Loucy (cell line): ENCODE measurements at regions not wholly inside any gene's neighbourhood (a gene's known extent, or its start where the extent isn't known, plus 50 kb on each side); places are given as distances from the start of the nearest gene placed in this dataset.

Experiments used
- EZH2phosphoT487 ChIP-seq: fragments of 200-600 bp; IDR thresholded peaks from 2 replicates; pipeline ENCODE4 v1.6.1; 2018; ENCODE audit warnings: antibody characterized with exemption, mild to moderate bottlenecking, moderate library complexity, borderline replicate concordance
- TF ChIP-seq, protein P1 (sequence below): fragments of 200-600 bp; sonication (generic); conservative IDR thresholded peaks from 2 replicates; pipeline ENCODE4 v1.5.1; 2014; ENCODE audit warnings: mild to moderate bottlenecking, antibody characterized with exemption, low read length

DNA sequence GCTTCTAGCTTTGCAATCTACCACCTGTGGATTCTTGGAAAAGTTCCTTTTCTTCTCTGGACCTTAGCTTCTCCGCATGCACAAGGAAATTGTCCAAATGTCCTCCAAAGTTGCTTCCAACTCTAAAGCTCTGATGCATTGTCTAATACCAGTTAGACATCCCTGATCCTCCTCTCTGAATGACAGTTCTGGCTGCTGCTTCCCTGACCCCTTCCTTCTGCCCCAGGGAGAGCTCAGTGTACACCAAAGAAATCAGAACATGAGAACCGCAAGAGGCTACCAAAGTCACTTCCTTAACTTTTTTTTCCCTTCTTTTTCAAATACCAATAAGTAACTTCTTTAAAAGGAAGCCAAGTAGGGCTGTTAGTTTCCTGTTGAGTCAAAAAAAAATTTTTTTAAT lies 79.7 kb upstream of the CES5A start:
- TF ChIP-seq, protein P1, sequence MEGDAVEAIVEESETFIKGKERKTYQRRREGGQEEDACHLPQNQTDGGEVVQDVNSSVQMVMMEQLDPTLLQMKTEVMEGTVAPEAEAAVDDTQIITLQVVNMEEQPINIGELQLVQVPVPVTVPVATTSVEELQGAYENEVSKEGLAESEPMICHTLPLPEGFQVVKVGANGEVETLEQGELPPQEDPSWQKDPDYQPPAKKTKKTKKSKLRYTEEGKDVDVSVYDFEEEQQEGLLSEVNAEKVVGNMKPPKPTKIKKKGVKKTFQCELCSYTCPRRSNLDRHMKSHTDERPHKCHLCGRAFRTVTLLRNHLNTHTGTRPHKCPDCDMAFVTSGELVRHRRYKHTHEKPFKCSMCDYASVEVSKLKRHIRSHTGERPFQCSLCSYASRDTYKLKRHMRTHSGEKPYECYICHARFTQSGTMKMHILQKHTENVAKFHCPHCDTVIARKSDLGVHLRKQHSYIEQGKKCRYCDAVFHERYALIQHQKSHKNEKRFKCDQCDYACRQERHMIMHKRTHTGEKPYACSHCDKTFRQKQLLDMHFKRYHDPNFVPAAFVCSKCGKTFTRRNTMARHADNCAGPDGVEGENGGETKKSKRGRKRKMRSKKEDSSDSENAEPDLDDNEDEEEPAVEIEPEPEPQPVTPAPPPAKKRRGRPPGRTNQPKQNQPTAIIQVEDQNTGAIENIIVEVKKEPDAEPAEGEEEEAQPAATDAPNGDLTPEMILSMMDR: no peak
- TF ChIP-seq EZH2phosphoT487: no peak
